Psoas muscle (tissue), 7 donors: ENCODE measurements at regions not wholly inside any gene's neighbourhood (a gene's known extent, or its start where the extent isn't known, plus 50 kb on each side); places are given as distances from the start of the nearest gene placed in this dataset.
"Not testable (repeated sequence)": the region's sequence is repeated elsewhere in the genome, so short reads cannot be mapped to it uniquely, and the experiment has no call there.

ENCODE experiments used
- ATAC-seq, 4 donors: fragments of 200-7000 bp; cut with Tn5 transposase; one replicate each; pipeline ENCODE4 v1.9.1; 2020; ENCODE audit warnings: moderate library complexity in 3 of 4, mild to moderate bottlenecking in 2 of 4
- DNase-seq, 2 donors: peaks; one replicate each; pipeline ENCODE4 v3.0.0-alpha.2; 2020
- H3K27ac ChIP-seq: fragments of 200-600 bp; one replicate; pipeline ENCODE4 v1.8.0; 2022
- H3K27me3 ChIP-seq, 3 donors: fragments of 200-600 bp in 1 of 3; one replicate each; pipeline versions ENCODE4 v1.6.1 to v1.8.0; 2013 to 2022; ENCODE audit warnings: low read length in 2 of 3, mild to moderate bottlenecking in 2 of 3, moderate library complexity in 1 of 3; ENCODE audit not compliant: insufficient read depth in 3 of 3
- H3K36me3 ChIP-seq, 2 donors: fragments of 200-600 bp in 1 of 2; one replicate each; pipeline versions ENCODE4 v1.6.1 to v1.8.0; 2013 to 2022; ENCODE audit warnings: low read depth in 1 of 2, mild to moderate bottlenecking in 1 of 2, moderate library complexity in 1 of 2; ENCODE audit not compliant: insufficient read depth in 1 of 2
- H3K4me1 ChIP-seq: fragments of 200-600 bp; one replicate; pipeline ENCODE4 v1.8.0; 2022
- H3K4me3 ChIP-seq: fragments of 200-600 bp; one replicate; pipeline ENCODE4 v1.8.0; 2022; ENCODE audit warnings: mild to moderate bottlenecking
- H3K9me3 ChIP-seq: fragments of 200-600 bp; one replicate; pipeline ENCODE4 v1.8.0; 2022
- CTCF ChIP-seq: fragments of 200-600 bp; IDR thresholded peaks from one replicate; pipeline ENCODE4 v1.8.0; 2022; ENCODE audit warnings: antibody characterized with exemption
- whole genome bisulfite sequencing, 3 donors: extraction: QIAGEN DNeasy Blood & Tissue Kit; methylation state at CpG; one replicate each; pipeline versions ENCODE4 v1.1.6 to v1.1.7; 2013; 5-methylcytosine and 5-hydroxymethylcytosine counted together
- intact Hi-C, 2 donors: fragments of 100-400 bp; cut with DNase I; formaldehyde crosslinking; loops; one replicate each; pipeline versions ENCODE4 v1.11.0 to v1.14.2; 2022
- donor health status: healthy with polysubstance abuse.
- donor health status: DM: no; HTN: no; CAD: no; lungs with moderate emphysema.
- donor health status: Bipolar disorder and iron deficiency.
- donor health status: healthy.
- donor health status: DM: yes; HTN: yes; CAD: no.
- donor health status: DM: no; HTN: no; CAD: no.
- donor health status: DM: yes; HTN: yes; CAD: no.

DNA sequence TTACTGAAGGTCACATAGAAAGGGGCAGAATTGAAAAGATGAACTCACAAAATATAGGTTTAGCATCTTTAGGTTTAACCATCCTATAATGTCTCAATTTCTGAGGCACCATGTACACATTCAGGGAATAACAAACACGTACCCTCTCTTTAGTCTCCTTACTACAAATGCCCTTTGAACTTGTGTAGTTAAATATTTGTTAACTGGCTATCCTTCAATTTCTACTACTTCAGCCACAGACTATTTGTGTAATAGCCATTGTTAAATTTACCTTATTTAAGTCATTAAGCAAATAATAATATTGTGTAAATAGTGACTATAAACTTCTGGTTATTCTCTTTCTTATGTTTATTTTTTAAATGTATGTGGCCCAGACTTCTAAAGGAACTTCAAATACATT lies 600.5 kb downstream of the KCNT2 start:
- H3K36me3 ChIP-seq = no peaks in the 10 kb centered on the region
- no peak for TF ChIP-seq CTCF
- WGBS, 3 donors = 70 to 88% (median 76%) methylated on average over 1 of the region's 1 CpG
- no peak overlapping the region for H3K27ac ChIP-seq
- H3K27me3 ChIP-seq = no peaks in the 10 kb centered on the region
- intact Hi-C loops = no loop called here
- ATAC-seq (no peak), DNase-seq (no peak)
- H3K4me1 ChIP-seq = no peaks in the 10 kb centered on the region
- no peaks in the 10 kb centered on the region for H3K9me3 ChIP-seq
- no peak overlapping the region for H3K4me3 ChIP-seq

GRCh38 chr1:196005426-196005825 lies 602.8 kb downstream of the KCNT2 start:
- H3K9me3 ChIP-seq = no peaks in the 10 kb centered on the region
- intact Hi-C loops = no loop called here
- no peak overlapping the region for H3K4me3 ChIP-seq
- H3K4me1 ChIP-seq = no peaks in the 10 kb centered on the region
- DNase-seq = no peak
- WGBS, 3 donors = 95 to 98% (median 95%) methylated on average over 1 of the region's 1 CpG
- no peaks in the 10 kb centered on the region for H3K36me3 ChIP-seq
- ATAC-seq = no peak
- no peak for TF ChIP-seq CTCF
- no peaks in the 10 kb centered on the region for H3K27me3 ChIP-seq
- no peak overlapping the region for H3K27ac ChIP-seq

- H3K4me3 ChIP-seq, H3K27me3 ChIP-seq, intact Hi-C loops, ATAC-seq, H3K27ac ChIP-seq, H3K36me3 ChIP-seq, H3K4me1 ChIP-seq, DNase-seq, H3K9me3 ChIP-seq: not testable (repeated sequence)
- WGBS, 3 donors = 62 to 78% (median 70%) methylated on average over 5 of the region's 5 CpGs
These were observed 603.9 kb downstream of the KCNT2 start for GRCh38 chr1:196004388-196004787.

DNA sequence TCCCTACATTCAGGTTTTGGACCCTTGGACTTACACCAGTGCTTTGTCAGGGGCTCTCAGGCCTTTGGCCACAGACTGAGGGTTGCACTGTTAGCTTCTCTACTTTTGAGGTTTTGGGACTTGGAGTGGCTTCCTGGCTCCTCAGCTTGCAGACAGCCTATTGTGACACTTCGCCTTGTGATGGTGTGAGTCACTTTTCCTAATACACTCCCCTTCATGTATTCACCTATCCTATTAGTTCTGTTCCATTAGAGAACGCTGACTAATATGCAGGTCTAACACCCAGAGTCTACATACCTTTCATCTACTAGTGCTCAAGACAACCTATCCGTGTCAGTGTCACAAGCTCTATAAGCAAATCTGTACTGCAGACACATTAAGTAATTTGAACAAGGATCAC lies 605.3 kb downstream of the KCNT2 start:
- intact Hi-C loops = no loop called here
- DNase-seq (no peak), ATAC-seq (no peak)
- no peak for TF ChIP-seq CTCF
- Histone ChIP-seq H3K36me3 (no peaks in the 10 kb centered on the region), H3K4me1 (no peaks in the 10 kb centered on the region), H3K27me3 (no peaks in the 10 kb centered on the region), H3K9me3 (no peaks in the 10 kb centered on the region), H3K27ac (no peak overlapping the region), H3K4me3 (no peak overlapping the region)
- WGBS, 3 donors = 85 to 90% (median 89%) methylated on average over 3 of the region's 3 CpGs

- H3K4me1 ChIP-seq, ATAC-seq, H3K4me3 ChIP-seq, H3K9me3 ChIP-seq, intact Hi-C loops, H3K27ac ChIP-seq, H3K27me3 ChIP-seq, DNase-seq, H3K36me3 ChIP-seq: not testable (repeated sequence)
- 80 to 90% (median 89%) methylated on average over 4 of the region's 4 CpGs for WGBS, 3 donors
These were observed 605.9 kb downstream of the KCNT2 start for GRCh38 chr1:196002296-196002695.

DNA sequence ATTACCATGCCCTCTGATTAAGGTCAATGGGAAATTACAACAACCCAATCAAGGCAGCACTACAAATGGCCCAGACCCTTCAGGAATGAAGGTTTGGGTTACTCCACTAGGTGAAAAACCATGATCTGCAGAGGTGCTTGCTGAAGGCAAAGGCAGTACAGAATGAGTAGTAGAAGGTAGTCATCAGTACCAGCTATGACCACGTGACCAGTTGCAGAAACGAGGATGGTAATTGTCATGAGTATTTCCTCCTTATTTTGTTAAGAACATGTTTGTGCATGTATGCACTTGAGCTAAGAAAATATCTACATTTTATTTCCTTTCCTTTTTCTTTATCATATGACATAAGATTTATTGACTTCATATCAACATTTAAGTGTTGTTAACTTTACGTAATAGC lies 607.1 kb downstream of the KCNT2 start:
- Histone ChIP-seq H3K27me3 (no peaks in the 10 kb centered on the region), H3K9me3 (no peaks in the 10 kb centered on the region), H3K4me3 (no peak overlapping the region), H3K4me1 (no peaks in the 10 kb centered on the region), H3K27ac (no peak overlapping the region), H3K36me3 (no peaks in the 10 kb centered on the region)
- no peak for ATAC-seq
- no peak for DNase-seq
- WGBS, 3 donors = 76 to 95% (median 80%) methylated on average over 3 of the region's 3 CpGs
- intact Hi-C loops = no loop called here
- TF ChIP-seq CTCF = no peak
